ENCODE measurements at regions not wholly inside any gene's neighbourhood (a gene's known extent, or its start where the extent isn't known, plus 50 kb on each side); places are given as distances from the start of the nearest gene placed in this dataset.

GRCh38 chr16:72256398-72257066, 84.6 kb upstream of the PMFBP1 start:
- TF ChIP-seq CTCF (IDR thresholded peaks at IDR 0.05 in 4 of 5, conservative IDR thresholded peaks at IDR 0.05 in 1 of 5) (no peak), POLR2A (IDR thresholded peaks at IDR 0.05) (no peak)
